ENCODE measurements at regions not wholly inside any gene's neighbourhood (a gene's known extent, or its start where the extent isn't known, plus 50 kb on each side); places are given as distances from the start of the nearest gene placed in this dataset.

DNA sequence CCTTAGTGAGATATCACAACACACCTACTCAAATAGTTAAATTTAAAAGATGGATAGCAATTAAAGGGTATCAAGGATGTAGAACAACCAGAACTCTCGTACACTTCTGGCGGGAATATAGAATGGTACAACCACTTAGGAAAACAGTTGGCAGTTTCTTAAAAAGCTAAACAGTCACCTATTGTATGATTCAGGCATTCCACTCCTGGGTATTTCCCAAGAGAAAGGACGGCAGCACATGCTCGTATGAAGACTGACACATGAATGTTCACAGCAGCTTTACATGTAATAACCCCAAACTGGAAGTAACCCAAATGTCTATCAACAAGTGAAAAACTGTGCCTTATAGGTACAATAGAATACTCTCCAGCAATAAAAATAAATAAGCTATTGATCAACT lies 465.2 kb downstream of the VRK1 start:
- TF ChIP-seq EZH2 (IDR thresholded peaks at IDR 0.05; ENCODE audit: borderline replicate concordance, low read length): no peak
- TF ChIP-seq, protein P1, sequence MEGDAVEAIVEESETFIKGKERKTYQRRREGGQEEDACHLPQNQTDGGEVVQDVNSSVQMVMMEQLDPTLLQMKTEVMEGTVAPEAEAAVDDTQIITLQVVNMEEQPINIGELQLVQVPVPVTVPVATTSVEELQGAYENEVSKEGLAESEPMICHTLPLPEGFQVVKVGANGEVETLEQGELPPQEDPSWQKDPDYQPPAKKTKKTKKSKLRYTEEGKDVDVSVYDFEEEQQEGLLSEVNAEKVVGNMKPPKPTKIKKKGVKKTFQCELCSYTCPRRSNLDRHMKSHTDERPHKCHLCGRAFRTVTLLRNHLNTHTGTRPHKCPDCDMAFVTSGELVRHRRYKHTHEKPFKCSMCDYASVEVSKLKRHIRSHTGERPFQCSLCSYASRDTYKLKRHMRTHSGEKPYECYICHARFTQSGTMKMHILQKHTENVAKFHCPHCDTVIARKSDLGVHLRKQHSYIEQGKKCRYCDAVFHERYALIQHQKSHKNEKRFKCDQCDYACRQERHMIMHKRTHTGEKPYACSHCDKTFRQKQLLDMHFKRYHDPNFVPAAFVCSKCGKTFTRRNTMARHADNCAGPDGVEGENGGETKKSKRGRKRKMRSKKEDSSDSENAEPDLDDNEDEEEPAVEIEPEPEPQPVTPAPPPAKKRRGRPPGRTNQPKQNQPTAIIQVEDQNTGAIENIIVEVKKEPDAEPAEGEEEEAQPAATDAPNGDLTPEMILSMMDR (conservative IDR thresholded peaks at IDR 0.05 in 1 of 2, IDR thresholded peaks at IDR 0.05 in 1 of 2; ENCODE audit: extremely low read depth in 1 of 2, insufficient read depth in 1 of 2, low read depth in 1 of 2, low read length in 2 of 2): no peak

All from mammary epithelial cell (primary cell).